Hematopoietic multipotent progenitor cell treated with erythropoietin and hydrocortisone succinate and interleukin-3 and kit ligand, for 17 days (in vitro differentiated cells): ENCODE measurements at regions not wholly inside any gene's neighbourhood (a gene's known extent, or its start where the extent isn't known, plus 50 kb on each side); places are given as distances from the start of the nearest gene placed in this dataset.

Experiments
- DNase-seq: peaks from one replicate; pipeline ENCODE4 v3.0.0-alpha.2; 2015; ENCODE audit warnings: low spot score

DNA sequence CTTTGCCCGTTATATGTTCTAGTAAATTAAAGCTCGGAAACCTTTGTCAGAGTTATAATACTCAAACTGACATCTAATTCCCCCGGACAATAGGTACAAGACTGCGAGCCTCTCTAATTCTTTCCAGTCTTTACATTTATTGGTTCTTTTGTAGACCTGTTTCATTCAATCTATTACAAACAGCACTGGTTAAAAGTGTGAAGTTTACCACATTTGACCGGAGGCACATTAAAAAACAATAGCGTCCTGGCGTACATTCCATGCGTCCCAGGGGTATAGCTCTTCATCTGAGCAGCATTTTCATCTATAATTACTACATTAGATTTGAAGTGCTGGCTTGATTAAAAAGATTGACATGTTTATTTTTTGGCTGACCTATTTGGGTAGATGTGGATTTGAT is 49.9 kb upstream of the TENM3 start:
- no peak for DNase-seq
